SU-DHL-6 (cell line): ENCODE measurements at regions not wholly inside any gene's neighbourhood (a gene's known extent, or its start where the extent isn't known, plus 50 kb on each side); places are given as distances from the start of the nearest gene placed in this dataset.

Source experiments
- CTCF ChIP-seq: fragments of 200-600 bp; sonication (generic); IDR thresholded peaks from one replicate; pipeline ENCODE4 v1.5.1; 2017; ENCODE audit warnings: antibody characterized with exemption, mild to moderate bottlenecking, low read length, moderate library complexity; ENCODE audit not compliant: insufficient read depth, poor library complexity, severe bottlenecking
- EZH2phosphoT487 ChIP-seq: fragments of 200-600 bp; sonication (generic), shearing (Covaris generic); conservative IDR thresholded peaks from 2 replicates; pipeline ENCODE4 v1.6.1; 2018; ENCODE audit warnings: mild to moderate bottlenecking, antibody characterized with exemption, low read length, moderate library complexity, mixed read lengths

DNA sequence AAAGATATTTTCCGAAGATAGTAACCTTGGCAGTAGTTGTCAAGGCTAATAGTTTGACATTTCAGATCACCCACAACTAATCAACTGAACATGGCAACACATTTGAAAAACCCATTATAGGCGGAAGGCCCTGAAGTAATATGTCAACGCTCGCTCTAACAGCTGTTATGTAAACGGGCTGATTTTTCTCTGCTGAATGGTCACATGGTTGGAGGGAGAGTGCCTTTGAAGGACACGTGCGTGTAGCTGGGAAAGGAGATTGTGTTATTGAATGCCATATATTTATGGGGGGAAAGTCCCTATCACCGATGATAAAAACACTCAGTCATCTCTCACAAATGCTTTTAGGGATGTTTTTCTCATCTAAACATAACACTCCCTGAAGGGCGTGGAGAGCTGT, 160.0 kb upstream of the RALGAPA2 start:
- no peak for TF ChIP-seq CTCF
- TF ChIP-seq EZH2phosphoT487 = no peak
